ENCODE measurements at regions not wholly inside any gene's neighbourhood (a gene's known extent, or its start where the extent isn't known, plus 50 kb on each side); places are given as distances from the start of the nearest gene placed in this dataset.
"Not testable (repeated sequence)": the region's sequence is repeated elsewhere in the genome, so short reads cannot be mapped to it uniquely, and the experiment has no call there.

- no peak for TF ChIP-seq CTCF (IDR thresholded peaks at IDR 0.05)
- Histone ChIP-seq H3K9me3 (no peaks in the 10 kb centered on the region), H3K27ac (no peak overlapping the region), H3K27me3 (no peaks in the 10 kb centered on the region), H3K4me1 (no peaks in the 10 kb centered on the region), H3K36me3 (no peaks in the 10 kb centered on the region), H3K4me3 (no peak overlapping the region)
- DNase-seq (ENCODE audit: low spot score) = no peak
These were observed 55.8 kb upstream of the SGIP1 start for GRCh38 chr1:66478116-66478515.

- Histone ChIP-seq H3K4me3 (no peak overlapping the region), H3K27ac (no peak overlapping the region), H3K36me3 (no peaks in the 10 kb centered on the region), H3K4me1 (no peaks in the 10 kb centered on the region), H3K27me3 (no peaks in the 10 kb centered on the region), H3K9me3 (no peaks in the 10 kb centered on the region)
- no peak for DNase-seq (ENCODE audit: low spot score)
- no peak for TF ChIP-seq CTCF (IDR thresholded peaks at IDR 0.05)
These were observed 53.8 kb upstream of the SGIP1 start for GRCh38 chr1:66480162-66480561.

GRCh38 chr1:66481215-66481614, 52.7 kb upstream of the SGIP1 start:
- DNase-seq (ENCODE audit: low spot score) = not testable (repeated sequence)

More at GRCh38 chr1:66481215-66481614, 52.7 kb upstream of the SGIP1 start:
- not testable (repeated sequence) for H3K27ac ChIP-seq, H3K4me3 ChIP-seq, H3K9me3 ChIP-seq, H3K36me3 ChIP-seq, H3K27me3 ChIP-seq, H3K4me1 ChIP-seq
